HepG2 (cell line): ENCODE measurements at regions not wholly inside any gene's neighbourhood (a gene's known extent, or its start where the extent isn't known, plus 50 kb on each side); places are given as distances from the start of the nearest gene placed in this dataset.

Experiments
- ATAC-seq: fragments of 200-7000 bp; cut with Tn5 transposase; 3 replicates; pipeline ENCODE4 v1.9.1; 2020; ENCODE audit warnings: mild to moderate bottlenecking, moderate library complexity
- BruUV-seq: library from RNA; stranded (reverse); fragments of 400-500 nt; replicated peaks from 2 replicates; lab custom pipeline; 2021; lab: Mats Ljungman, UMichigan
- CTCF ChIA-PET: fragments of 300-600 bp; formaldehyde crosslinking; extraction: SDS; loops from one replicate; lab custom pipeline; 2021; ENCODE audit warnings: low total read pairs, inconsistent platforms, low intra/inter-chr PET ratio; lab: Yijun Ruan, JAX
- POLR2A ChIA-PET: fragments of 350-600 bp; sonication (Branson Sonifier 250); formaldehyde crosslinking; loops from one replicate; lab custom pipeline; 2020; ENCODE audit warnings: antibody characterized with exemption, inconsistent platforms; lab: Yijun Ruan, JAX
- DNase-seq: peaks from one replicate; pipeline ENCODE4 v3.0.0-alpha.2; 2015; ENCODE audit warnings: low spot score
- FAIRE-seq: peaks from 3 replicates; lab custom pipeline; 2011; peaks lifted over from hg19 to GRCh38; lab: Jason Lieb, UNC
- H2AFZ ChIP-seq: one replicate; pipeline ENCODE4 v1.6.1; 2011; ENCODE audit warnings: low read length, inconsistent platforms
- H3K27ac ChIP-seq: fragments of 300-600 bp; 3 replicates; pipeline ENCODE4 v1.8.0; 2011; ENCODE audit warnings: mixed run types, mild to moderate bottlenecking, mixed read lengths, low read length, inconsistent platforms; ENCODE audit not compliant: insufficient read depth; ENCODE audit errors: extremely low read length
- H3K27me3 ChIP-seq, 2 experiments: fragments of 200-600 bp in 1 of 2; 2 replicates in 1 of 2; 3 replicates in 1 of 2; pipeline versions ENCODE4 v1.6.0 to v1.8.0; 2011; ENCODE audit warnings: low read length in 2 of 2, mild to moderate bottlenecking in 2 of 2, moderate library complexity in 2 of 2, inconsistent platforms in 1 of 2; ENCODE audit not compliant: insufficient read depth in 2 of 2, control insufficient read depth in 1 of 2
- H3K36me3 ChIP-seq, 2 experiments: fragments of 200-600 bp in 1 of 2; replicated peaks in 1 of 2; 2 replicates in 1 of 2; 3 replicates in 1 of 2; pipeline versions ENCODE4 v1.5.1 to v1.8.0; 2011; ENCODE audit warnings: low read length in 2 of 2, inconsistent platforms in 1 of 2; ENCODE audit not compliant: insufficient read depth in 2 of 2, control insufficient read depth in 1 of 2
- H3K4me1 ChIP-seq: 2 replicates; pipeline ENCODE4 v1.5.1; 2012; ENCODE audit warnings: low read length, inconsistent platforms; ENCODE audit not compliant: insufficient read depth
- H3K4me2 ChIP-seq: 2 replicates; pipeline ENCODE4 v1.6.0; 2011; ENCODE audit warnings: low read depth, low read length, inconsistent platforms
- H3K4me3 ChIP-seq, 3 experiments: fragments of 200-600 bp in 1 of 3; sonication (generic), shearing (Covaris generic) in 1 of 3; replicated peaks in 1 of 3; 2 replicates each; pipeline ENCODE4 v1.5.1; 2011 to 2016; ENCODE audit warnings: low read length in 3 of 3, inconsistent platforms in 2 of 3, low read depth in 2 of 3, mild to moderate bottlenecking in 2 of 3, control low read depth in 1 of 3, mixed read lengths in 1 of 3; ENCODE audit not compliant: insufficient read depth in 1 of 3
- H3K79me2 ChIP-seq: one replicate; pipeline ENCODE4 v1.6.1; 2011; ENCODE audit warnings: low read length, inconsistent platforms; ENCODE audit not compliant: insufficient read depth
- H3K9ac ChIP-seq: 2 replicates; pipeline ENCODE4 v1.6.0; 2011; ENCODE audit warnings: mild to moderate bottlenecking, low read depth, low read length, inconsistent platforms; ENCODE audit not compliant: insufficient read depth
- H3K9me3 ChIP-seq: 2 replicates; pipeline ENCODE4 v1.5.1; 2012; ENCODE audit warnings: mild to moderate bottlenecking, low read length
- H4K20me1 ChIP-seq: 2 replicates; pipeline ENCODE4 v1.6.0; 2011; ENCODE audit warnings: inconsistent platforms, mild to moderate bottlenecking, low read length, moderate library complexity; ENCODE audit not compliant: insufficient read depth
- BHLHE40 ChIP-seq: IDR thresholded peaks from 2 replicates; pipeline ENCODE4 v1.6.1; 2011; ENCODE audit warnings: low read length, improper control_type of control experiment
- DPF2 ChIP-seq: sonication (generic); formaldehyde crosslinking; IDR thresholded peaks from 2 replicates; pipeline ENCODE4 v1.4.0; 2020; ENCODE audit warnings: mild to moderate bottlenecking, low read depth, missing genetic modification reagents, borderline replicate concordance
- HMG20B ChIP-seq: conservative IDR thresholded peaks from 2 replicates; pipeline ENCODE4 v1.6.1; 2016; ENCODE audit warnings: missing genetic modification reagents, missing compliant biosample characterization
- TEF ChIP-seq: sonication (generic); formaldehyde crosslinking; IDR thresholded peaks from 2 replicates; pipeline ENCODE4 v1.5.0; 2020; ENCODE audit warnings: missing genetic modification reagents
- ZBTB3 ChIP-seq: sonication (generic); formaldehyde crosslinking; IDR thresholded peaks from 2 replicates; pipeline ENCODE4 v1.4.0; 2020; ENCODE audit warnings: low read depth, mild to moderate bottlenecking, moderate library complexity, missing genetic modification reagents, borderline replicate concordance
- ZNF10 ChIP-seq: sonication (generic); formaldehyde crosslinking; IDR thresholded peaks from 2 replicates; pipeline ENCODE4 v1.4.0; 2020; ENCODE audit warnings: mild to moderate bottlenecking, low read depth, missing genetic modification reagents, borderline replicate concordance
- ZNF260 ChIP-seq: sonication (generic); formaldehyde crosslinking; IDR thresholded peaks from 2 replicates; pipeline ENCODE4 v1.4.0; 2020; ENCODE audit warnings: missing genetic modification reagents, low read depth, mild to moderate bottlenecking, borderline replicate concordance
- WGBS: methylation state at CpG from one replicate; pipeline ENCODE4 v1.1.6; 2017; ENCODE audit warnings: low lambda C conversion rate; 5-methylcytosine and 5-hydroxymethylcytosine counted together
- in situ Hi-C: cut with HindIII; loops from 2 replicates; pipeline ENCODE4 v1.10.0; 2017; ENCODE audit warnings: low pct_unique_long_range_greater_than_20kb; ENCODE audit not compliant: extremely low pct_ligation_motif_present
- intact Hi-C: fragments of 100-400 bp; cut with micrococcal nuclease; formaldehyde crosslinking; loops from one replicate; pipeline ENCODE4 v1.10.0; 2022; ENCODE audit not compliant: unreplicated experiment

GRCh38 chr12:58819345-58819744 is 101.0 kb downstream of the LRIG3 start (continued):
- TF ChIP-seq BHLHE40 (no peak), DPF2 (CRISPR knock-in tag) (no peak), TEF (CRISPR knock-in tag) (no peak), ZNF260 (CRISPR knock-in tag) (no peak), ZNF10 (CRISPR knock-in tag) (no peak)

- Histone ChIP-seq H3K36me3 (no peaks in the 10 kb centered on the region), H3K4me1 (peaks cover 7% of the 10 kb centered on the region), H2AFZ (no peak overlapping the region), H3K27ac (no peak overlapping the region), H3K4me3 (no peak overlapping the region), H4K20me1 (no peaks in the 10 kb centered on the region), H3K4me2 (no peak overlapping the region; the same call in 1 of the 2 replicates), H3K27me3 (no peaks in the 10 kb centered on the region), H3K9ac (no peak overlapping the region), H3K9me3 (no peaks in the 10 kb centered on the region), H3K79me2 (no peaks in the 10 kb centered on the region)
- FAIRE-seq (no peak), ATAC-seq (no peak), DNase-seq (no peak)
- no TSS peak for BruUV-seq
- WGBS, result 88% methylated on average over 1 of the region's 1 CpG
- intact Hi-C loops (loop anchor here (5.0 to 10.0 kb wide), 2 partner anchors 102 to 135 kb away; partner anchors contain the start of gene LRIG3), in situ Hi-C loops (no loop called here)
- ChIA-PET POLR2A (no interaction called here), CTCF (no interaction called here)
- no peak for TF ChIP-seq ZBTB3 (CRISPR knock-in tag)
- no peak for TF ChIP-seq HMG20B (CRISPR knock-in tag)
- TF ChIP-seq, all 625 proteins: peak for 0
Observed at GRCh38 chr12:58819985-58820384, 100.3 kb downstream of the LRIG3 start.
